SH-SY5Y (cell line): ENCODE measurements at regions not wholly inside any gene's neighbourhood (a gene's known extent, or its start where the extent isn't known, plus 50 kb on each side); places are given as distances from the start of the nearest gene placed in this dataset.

ENCODE experiments used
- GATA2 ChIP-seq: IDR thresholded peaks from 2 replicates; pipeline ENCODE4 v1.6.1; 2011; ENCODE audit warnings: mild to moderate bottlenecking, low read depth, low read length
- GATA3 ChIP-seq: IDR thresholded peaks from 2 replicates; pipeline ENCODE4 v1.6.1; 2011; ENCODE audit warnings: low read depth, mild to moderate bottlenecking, low read length, moderate library complexity

DNA sequence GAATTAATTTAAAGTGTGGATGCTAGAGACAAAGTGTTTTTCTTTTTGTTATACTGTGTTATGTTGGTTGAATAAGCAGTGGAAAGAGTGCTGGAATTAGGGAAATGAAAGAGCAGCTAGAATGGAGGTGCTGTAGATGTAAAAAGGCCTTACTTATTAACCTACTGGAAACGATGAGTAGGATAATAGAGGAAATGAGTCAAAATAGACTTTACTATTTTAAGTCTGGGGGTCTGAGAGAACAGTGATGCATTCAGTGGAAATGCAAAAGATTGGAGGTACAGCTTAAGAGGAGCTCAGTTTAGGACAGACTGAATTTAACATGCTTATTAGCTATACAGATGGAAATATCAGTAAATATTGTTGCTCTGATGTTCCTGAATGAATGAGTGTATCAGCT lies 674.0 kb downstream of the OTOL1 start:
- TF ChIP-seq GATA3 (no peak), GATA2 (no peak)
